Omental fat pad (tissue), 3 donors: ENCODE measurements at regions not wholly inside any gene's neighbourhood (a gene's known extent, or its start where the extent isn't known, plus 50 kb on each side); places are given as distances from the start of the nearest gene placed in this dataset.

Experiments used
- ATAC-seq: fragments of 150-250 bp; one replicate; pipeline ENCODE4 v1.9.1; 2016; ENCODE audit warnings: mild to moderate bottlenecking, moderate library complexity; ENCODE audit not compliant: low FRiP score
- DNase-seq: peaks from one replicate; pipeline ENCODE4 v3.0.0-alpha.2; 2019; ENCODE audit warnings: low spot score
- CTCF ChIP-seq, 3 donors: fragments of 450-650 bp; IDR thresholded peaks; one replicate each; pipeline ENCODE4 v1.5.1; 2016 to 2017; ENCODE audit warnings: antibody characterized with exemption in 3 of 3, mild to moderate bottlenecking in 3 of 3, moderate library complexity in 2 of 3

GRCh38 chr2:117557626-117558025 lies 256.9 kb upstream of the DDX18 start:
- no peak for ATAC-seq
- TF ChIP-seq CTCF (IDR thresholded peaks at IDR 0.05) = no peak
- DNase-seq = no peak

- no peak for ATAC-seq
- no peak for DNase-seq
- no peak for TF ChIP-seq CTCF (IDR thresholded peaks at IDR 0.05)
These were observed 251.8 kb upstream of the DDX18 start for GRCh38 chr2:117562654-117563053.

GRCh38 chr2:117571590-117572349 lies 242.7 kb upstream of the DDX18 start:
- DNase-seq (no peak), ATAC-seq (no peak)
- no peak for TF ChIP-seq CTCF (IDR thresholded peaks at IDR 0.05)

GRCh38 chr2:117587310-117587709 lies 227.2 kb upstream of the DDX18 start:
- no peak for DNase-seq
- no peak for ATAC-seq

GRCh38 chr2:117603060-117603459 lies 211.4 kb upstream of the DDX18 start:
- no peak for TF ChIP-seq CTCF (IDR thresholded peaks at IDR 0.05)
- no peak for ATAC-seq
- no peak for DNase-seq

More at GRCh38 chr2:117587310-117587709, 227.2 kb upstream of the DDX18 start:
- TF ChIP-seq CTCF (IDR thresholded peaks at IDR 0.05) = no peak

GRCh38 chr2:117603567-117603966 lies 210.9 kb upstream of the DDX18 start:
- no peak for DNase-seq
- no peak for TF ChIP-seq CTCF (IDR thresholded peaks at IDR 0.05)
- no peak for ATAC-seq

- DNase-seq (no peak), ATAC-seq (no peak)
- no peak for TF ChIP-seq CTCF (IDR thresholded peaks at IDR 0.05)
These were observed 207.3 kb upstream of the DDX18 start for GRCh38 chr2:117607202-117607601.
